Erythroblast (primary cell): ENCODE measurements at regions not wholly inside any gene's neighbourhood (a gene's known extent, or its start where the extent isn't known, plus 50 kb on each side); places are given as distances from the start of the nearest gene placed in this dataset.

Experiments used
- GATA1 ChIP-seq: IDR thresholded peaks from 2 replicates; pipeline ENCODE4 v1.6.1; 2011; ENCODE audit warnings: low read depth, mild to moderate bottlenecking, control low read depth, low read length, moderate library complexity
- POLR2A ChIP-seq: IDR thresholded peaks from 2 replicates; pipeline ENCODE4 v1.6.1; 2011; ENCODE audit warnings: mild to moderate bottlenecking, low read length

GRCh38 chr6:82030301-82030700 is 217.2 kb downstream of the IBTK start:
- TF ChIP-seq POLR2A (no peak), GATA1 (no peak)
